ENCODE measurements at regions not wholly inside any gene's neighbourhood (a gene's known extent, or its start where the extent isn't known, plus 50 kb on each side); places are given as distances from the start of the nearest gene placed in this dataset.

- Histone ChIP-seq H2AFZ (ENCODE audit: low read depth, low read length) (peak overlapping the region; percentile 70), H3K27ac (ENCODE audit: extremely low read depth, low read depth, low read length) (no peak overlapping the region), H3K4me2 (ENCODE audit: insufficient read depth, low read length) (no peak overlapping the region), H3K27me3 (ENCODE audit: control insufficient read depth in 2 of 2, insufficient read depth in 2 of 2, low read length in 2 of 2) (no peaks in the 10 kb centered on the region), H3K36me3 (ENCODE audit: control insufficient read depth, insufficient read depth, low read length) (no peaks in the 10 kb centered on the region), H3K4me1 (replicated peaks in 1 of 2; ENCODE audit: control insufficient read depth in 2 of 2, insufficient read depth in 2 of 2, low read length in 2 of 2) (peaks cover 0 to 9% of the 10 kb centered on the region in 2 experiments; a peak in 2 of 5 replicates), H3K79me2 (ENCODE audit: control insufficient read depth, insufficient read depth, low read length) (no peaks in the 10 kb centered on the region), H3K4me3 (no peak overlapping the region), H3K9ac (ENCODE audit: insufficient read depth in 1 of 2, low read depth in 2 of 2, low read length in 2 of 2) (no peak overlapping the region), H3K9me1 (ENCODE audit: control insufficient read depth, insufficient read depth, low read length) (no peaks in the 10 kb centered on the region), H4K20me1 (replicated peaks; ENCODE audit: control insufficient read depth, insufficient read depth, low read length) (no peaks in the 10 kb centered on the region), H3K9me3 (replicated peaks; ENCODE audit: control insufficient read depth, insufficient read depth, low read depth, low read length) (no peaks in the 10 kb centered on the region)
- no peak for DNase-seq (ENCODE audit: extremely low read depth in 1 of 4, low spot score in 3 of 4)
- in situ Hi-C loops (cut with MboI): no loop called here
- no peak for TF ChIP-seq CHCHD3 (CRISPR knock-in tag; IDR thresholded peaks at IDR 0.05)
- no peak for TF ChIP-seq ZNF384 (IDR thresholded peaks at IDR 0.05; ENCODE audit: low read depth, low read length)
- TF ChIP-seq ESRRB (CRISPR knock-in tag; IDR thresholded peaks at IDR 0.05; ENCODE audit: borderline replicate concordance): no peak
- TF ChIP-seq ZNF609 (CRISPR knock-in tag; IDR thresholded peaks at IDR 0.05; ENCODE audit: borderline replicate concordance): no peak
- TF ChIP-seq ZNF431 (CRISPR knock-in tag; IDR thresholded peaks at IDR 0.05): no peak
- no peak for TF ChIP-seq CTCFL (IDR thresholded peaks at IDR 0.05; ENCODE audit: borderline replicate concordance, insufficient read depth, low read depth, low read length, poor library complexity, severe bottlenecking)
- TF ChIP-seq ZNF224 (CRISPR knock-in tag; IDR thresholded peaks at IDR 0.05): no peak
- no peak for TF ChIP-seq CREB5 (CRISPR knock-in tag; IDR thresholded peaks at IDR 0.05)
- TF ChIP-seq NFATC3 (IDR thresholded peaks at IDR 0.05): no peak
- no peak for TF ChIP-seq ZNF217 (CRISPR knock-in tag; IDR thresholded peaks at IDR 0.05)
- no peak for FAIRE-seq
- WGBS (ENCODE audit: insufficient coverage, low coverage, missing lambda C conversion rate): 71% methylated on average over 3 of the region's 3 CpGs
- ATAC-seq: no peak
- intact Hi-C loops (cut with micrococcal nuclease): loop anchor here (5.0 to 10.0 kb wide), 3 partner anchors 348 to 528 kb away; no protein-coding TSS in a partner anchor
- ChIA-PET CTCF (ENCODE audit: low intra/inter-chr PET ratio) (interaction anchor here (0.6 kb wide), 1 partner anchor 422 kb away, joined by 3 read pairs; no protein-coding TSS in a partner anchor), POLR2A (interaction anchor here (0.6 to 0.8 kb wide), 2 partner anchors 335 to 445 kb away, joined by 3 read pairs; partner anchors contain the start of gene THAP2)
- BruUV-seq (replicated peaks): no TSS peak
These were observed 61.4 kb upstream of the TSPAN8 start for GRCh38 chr12:71219224-71219623.
